ENCODE measurements at regions not wholly inside any gene's neighbourhood (a gene's known extent, or its start where the extent isn't known, plus 50 kb on each side); places are given as distances from the start of the nearest gene placed in this dataset.
"Not testable (repeated sequence)": the region's sequence is repeated elsewhere in the genome, so short reads cannot be mapped to it uniquely, and the experiment has no call there.

DNA sequence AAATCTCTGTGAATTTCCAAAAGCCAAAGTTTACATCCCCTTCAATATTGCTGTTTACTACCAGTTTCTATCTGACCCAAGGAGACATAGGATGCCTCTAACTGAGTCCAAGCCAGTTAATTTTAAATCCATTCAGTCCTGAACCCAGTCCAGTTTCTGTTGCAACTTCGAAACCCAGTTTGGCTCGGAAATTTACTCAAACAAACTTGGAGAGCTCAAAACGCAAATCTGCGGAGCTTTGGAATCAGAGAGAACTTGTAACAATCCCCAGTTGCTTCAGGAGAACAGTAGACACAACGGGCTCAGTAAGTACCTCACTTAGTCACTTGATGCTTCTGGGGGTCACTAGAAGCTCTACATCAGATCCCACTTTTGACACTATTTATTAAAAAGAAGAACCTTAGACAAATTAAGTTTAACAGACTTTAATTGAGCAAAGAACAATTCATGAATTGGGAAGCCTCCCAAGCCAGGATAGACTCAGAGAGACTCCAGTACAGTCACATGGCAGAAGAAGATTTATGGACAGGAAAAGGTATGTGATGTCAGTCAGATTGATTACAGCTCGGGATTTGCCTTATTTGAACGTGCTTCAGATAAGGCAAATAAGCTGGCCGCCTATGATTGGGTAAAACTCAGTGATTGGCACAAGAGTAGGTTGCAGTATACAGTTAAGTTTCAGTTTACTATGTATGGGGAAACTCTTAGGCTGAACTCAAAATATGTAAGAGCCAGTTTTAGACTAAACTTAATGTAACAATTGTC is 118.0 kb downstream of the RFPL4B start:
- no peak for DNase-seq

DNA sequence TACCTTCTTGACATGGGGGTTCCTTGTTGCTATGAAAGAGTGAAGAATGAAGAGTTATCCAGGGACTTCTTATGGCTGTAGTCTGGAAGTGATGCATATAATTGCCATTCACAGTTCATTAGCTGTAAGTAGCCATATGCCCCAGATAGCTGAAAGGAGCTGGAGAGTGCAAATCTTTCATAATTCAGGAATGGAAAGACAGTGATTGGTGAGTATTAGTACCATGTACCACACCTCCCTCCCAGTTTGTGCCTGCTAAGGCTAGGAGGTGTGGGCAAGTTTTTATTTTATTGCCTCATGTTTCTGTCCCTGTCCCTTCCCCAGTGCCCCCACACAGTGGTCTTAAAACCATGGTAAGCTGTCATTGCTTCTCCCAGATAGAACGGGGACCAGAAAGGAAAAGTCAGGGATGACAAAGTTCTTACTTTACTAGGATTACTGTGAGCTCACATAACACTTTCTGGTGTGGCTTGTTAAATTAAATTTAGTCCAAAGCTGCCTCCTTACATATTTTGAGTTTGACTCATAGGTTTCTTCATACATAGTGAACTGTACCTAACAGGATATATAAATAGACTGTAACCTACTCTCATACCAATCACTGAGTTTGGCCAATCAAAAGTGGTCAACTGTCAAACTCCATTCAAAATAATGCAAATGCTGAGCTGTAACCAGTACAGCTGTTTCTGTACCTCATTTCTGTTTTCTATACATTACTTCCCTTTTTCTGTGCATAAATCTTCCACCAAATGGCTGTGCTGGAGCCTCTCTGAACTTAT is 119.4 kb downstream of the RFPL4B start:
- no peak for DNase-seq

DNA sequence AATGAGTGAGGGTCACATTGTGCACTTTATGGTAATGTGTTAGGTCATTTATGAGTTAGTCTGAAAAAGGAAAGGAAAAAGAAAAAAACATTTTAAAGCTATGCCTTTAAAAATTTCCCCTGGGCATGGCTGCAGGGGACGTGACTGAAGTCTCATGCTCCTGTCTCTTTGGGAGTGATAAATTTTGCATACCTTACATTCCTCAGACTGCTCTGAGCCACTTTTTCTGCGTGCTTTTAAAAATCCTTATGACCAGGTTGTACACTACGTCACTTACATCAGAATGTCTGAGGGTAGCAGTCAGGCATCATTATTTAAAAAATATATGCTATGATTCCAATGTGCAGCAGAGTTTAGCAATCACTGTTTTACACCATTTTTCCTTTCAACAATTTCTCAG is 121.2 kb downstream of the RFPL4B start:
- no peak for DNase-seq

DNA sequence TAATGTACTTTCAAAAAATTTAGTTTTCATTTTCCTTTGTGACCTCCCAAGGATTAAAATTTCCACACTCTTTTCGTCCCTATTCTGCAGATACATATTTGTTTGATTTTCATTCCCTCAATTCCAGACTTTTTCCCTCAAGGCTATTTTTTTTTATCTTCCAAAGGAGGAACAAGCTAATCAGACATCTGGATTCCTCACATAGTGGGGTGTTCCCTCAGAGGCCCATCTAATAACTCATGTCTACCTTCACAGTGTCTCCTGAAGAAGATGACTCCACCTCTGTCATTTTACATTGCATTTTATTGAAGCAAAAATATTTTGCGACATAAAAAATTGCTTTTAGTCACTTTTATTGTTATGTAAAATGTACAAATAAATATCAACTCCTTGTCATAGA is 122.2 kb downstream of the RFPL4B start:
- DNase-seq: no peak

DNA sequence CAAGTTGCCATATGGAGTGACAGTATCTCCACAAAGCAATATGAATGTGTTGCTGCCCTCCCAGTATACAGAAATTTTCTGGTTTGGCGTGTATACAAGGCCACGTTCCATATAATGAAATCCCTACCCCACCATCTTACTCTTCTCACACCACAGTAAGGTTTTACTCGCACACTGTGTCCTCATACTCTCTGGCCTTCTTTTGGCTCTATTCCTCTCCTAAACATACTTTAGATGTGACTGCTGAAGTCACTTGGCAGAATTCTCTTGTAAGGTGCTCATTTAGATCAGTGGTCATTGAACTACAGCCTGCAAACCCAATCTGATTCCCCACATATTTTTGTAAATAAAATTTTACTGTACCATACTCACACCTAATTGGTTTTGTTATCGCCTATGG is 123.2 kb downstream of the RFPL4B start:
- no peak for DNase-seq

DNA sequence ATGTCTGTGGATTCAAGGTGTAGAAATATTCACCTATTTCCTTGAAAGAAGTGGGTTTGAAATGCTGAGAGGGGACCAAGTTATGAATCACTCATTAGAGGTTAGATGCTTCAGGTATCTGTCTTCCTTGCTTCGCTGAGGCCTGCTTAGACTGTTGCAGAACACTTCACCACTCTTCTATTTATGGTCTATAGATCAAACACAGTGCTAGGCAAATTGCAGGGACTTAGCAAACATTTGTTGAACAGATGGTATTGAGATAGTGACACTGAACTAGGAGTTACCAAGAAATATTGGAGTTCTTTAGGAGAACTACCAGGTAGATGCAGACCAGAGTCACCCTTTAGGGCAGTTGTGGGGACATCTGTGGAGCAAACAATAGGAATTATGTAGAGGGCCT is 123.8 kb downstream of the RFPL4B start:
- DNase-seq: no peak

DNA sequence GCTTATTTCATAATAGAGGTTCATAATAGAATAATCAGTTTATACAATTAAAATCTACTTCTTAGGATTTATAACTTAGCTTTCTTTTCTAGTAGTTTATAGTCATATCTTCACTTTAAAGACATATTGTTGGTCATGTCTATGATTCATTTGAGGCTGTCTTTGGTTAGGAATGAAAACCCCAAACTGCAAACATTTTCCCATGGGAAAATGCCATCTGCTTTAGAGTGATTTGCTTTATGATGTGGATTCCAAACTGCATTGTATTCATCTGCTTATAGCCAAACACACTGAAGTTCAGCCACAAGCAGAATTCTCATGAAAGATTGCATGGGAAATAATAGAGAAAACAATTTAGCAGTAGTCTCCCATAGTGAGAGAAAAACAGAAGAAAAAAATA is 128.0 kb downstream of the RFPL4B start:
- DNase-seq: no peak

DNA sequence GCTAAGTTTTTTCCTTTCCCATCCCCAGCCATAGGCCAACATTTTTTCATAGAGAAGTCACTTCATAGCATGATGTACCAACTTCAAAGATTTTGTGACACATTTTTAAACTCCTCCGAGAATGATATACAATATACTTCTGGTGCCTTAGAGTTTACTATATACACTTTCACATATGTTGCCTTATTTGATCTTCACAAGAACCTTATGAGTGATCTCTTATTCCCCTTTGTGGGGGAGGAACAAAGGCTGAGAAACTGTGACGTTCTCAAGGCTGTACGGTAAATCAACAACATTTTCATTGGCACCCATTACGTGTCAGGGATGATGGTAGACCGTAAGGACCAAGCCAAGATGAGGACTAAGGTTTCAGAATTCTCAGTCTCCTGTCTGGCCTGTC is 130.0 kb downstream of the RFPL4B start:
- no peak for DNase-seq

DNA sequence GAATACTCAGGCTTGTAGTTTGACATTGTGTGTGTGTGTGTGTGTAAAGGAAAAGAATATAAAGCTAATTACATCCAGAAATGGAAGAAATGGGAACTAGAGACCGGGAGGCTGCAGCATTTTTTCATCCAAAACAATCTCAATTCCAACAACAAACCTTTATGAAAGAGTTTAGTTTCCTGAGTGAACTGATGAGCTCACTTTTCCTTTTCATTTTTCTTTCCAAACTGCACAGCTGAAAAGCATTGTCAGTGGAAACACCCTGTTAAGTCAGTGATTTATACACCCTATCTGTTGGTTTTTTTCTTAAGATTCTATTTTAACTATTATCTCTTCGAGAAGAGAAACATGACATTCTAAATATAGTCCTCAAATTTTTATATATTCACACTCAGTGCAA is 130.9 kb downstream of the RFPL4B start:
- no peak for DNase-seq

DNA sequence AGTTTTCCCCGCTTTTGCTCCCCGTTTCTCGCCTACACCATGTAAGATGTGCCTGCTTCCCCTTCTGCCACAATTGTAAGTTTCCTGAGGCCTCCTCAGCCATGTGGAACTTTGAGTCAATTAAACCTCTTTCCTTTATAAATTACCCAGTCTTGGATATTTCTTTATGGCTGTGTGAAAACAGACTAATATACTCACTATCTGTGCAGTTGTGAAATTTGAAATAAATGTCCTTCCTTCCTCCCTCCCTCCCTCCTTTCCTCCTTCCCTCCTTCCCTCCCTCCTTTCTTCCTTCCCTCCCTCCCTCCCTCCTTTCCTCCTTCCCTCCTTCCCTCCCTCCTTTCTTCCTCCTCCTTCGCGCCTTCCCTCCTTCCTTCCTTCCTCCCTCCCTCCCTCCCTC is 132.8 kb downstream of the RFPL4B start:
- DNase-seq: not testable (repeated sequence)

DNA sequence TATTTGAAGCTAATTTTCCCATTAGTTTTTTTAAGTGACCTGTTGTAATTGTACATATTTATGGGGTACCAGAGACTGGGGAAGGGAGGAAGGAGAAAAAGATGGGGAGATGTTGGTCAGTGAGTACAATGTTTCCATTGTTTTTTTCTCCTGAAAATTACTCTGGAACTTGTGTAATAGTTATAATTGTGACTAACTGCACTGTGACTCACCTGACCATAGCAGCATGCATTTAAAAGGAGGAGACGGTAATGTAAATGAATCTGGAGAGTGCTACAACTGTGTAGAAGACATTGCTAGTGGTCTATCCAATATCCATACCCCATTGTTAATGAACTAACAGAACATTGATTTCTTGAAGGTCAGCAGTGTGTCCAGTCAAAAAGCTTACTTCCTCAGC is 133.4 kb downstream of the RFPL4B start:
- no peak for DNase-seq

DNA sequence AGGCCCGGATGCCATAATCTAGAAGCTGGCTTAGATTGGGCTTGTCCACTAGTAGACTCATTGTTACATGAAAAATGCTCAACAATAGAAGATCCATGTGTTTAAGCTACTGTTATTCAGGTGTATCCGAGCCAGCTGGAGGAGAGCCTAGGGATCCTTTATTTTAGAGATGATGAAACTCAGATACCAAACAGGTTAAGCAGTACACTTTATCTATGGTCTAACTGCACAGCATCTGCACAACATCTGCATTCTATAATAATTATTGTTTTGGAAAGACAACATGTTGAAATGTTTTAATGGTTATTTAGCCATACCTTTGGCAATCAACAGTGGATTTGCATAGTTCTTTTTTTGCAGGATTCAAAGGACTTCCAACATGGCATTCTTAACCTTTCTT is 134.1 kb downstream of the RFPL4B start:
- DNase-seq: no peak

DNA sequence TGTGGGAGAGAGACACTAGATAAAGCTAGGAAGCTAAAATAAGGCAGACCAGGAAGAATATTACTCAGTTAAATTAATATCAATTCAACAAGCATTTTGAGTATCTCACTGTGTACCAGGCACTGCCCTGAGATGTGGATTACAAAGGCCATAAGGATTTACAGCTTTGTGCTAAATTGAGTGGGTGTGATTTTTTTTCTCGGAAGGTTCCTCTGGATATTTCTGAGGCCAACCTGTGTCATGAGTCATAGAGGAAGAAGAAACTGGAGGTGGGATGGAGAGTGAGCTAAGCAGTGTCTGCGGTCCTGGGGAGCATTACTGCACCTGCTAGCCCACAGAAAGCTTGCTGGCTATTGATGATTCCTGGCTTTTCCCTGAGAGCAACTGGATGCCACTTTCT is 135.2 kb downstream of the RFPL4B start:
- no peak for DNase-seq

DNA sequence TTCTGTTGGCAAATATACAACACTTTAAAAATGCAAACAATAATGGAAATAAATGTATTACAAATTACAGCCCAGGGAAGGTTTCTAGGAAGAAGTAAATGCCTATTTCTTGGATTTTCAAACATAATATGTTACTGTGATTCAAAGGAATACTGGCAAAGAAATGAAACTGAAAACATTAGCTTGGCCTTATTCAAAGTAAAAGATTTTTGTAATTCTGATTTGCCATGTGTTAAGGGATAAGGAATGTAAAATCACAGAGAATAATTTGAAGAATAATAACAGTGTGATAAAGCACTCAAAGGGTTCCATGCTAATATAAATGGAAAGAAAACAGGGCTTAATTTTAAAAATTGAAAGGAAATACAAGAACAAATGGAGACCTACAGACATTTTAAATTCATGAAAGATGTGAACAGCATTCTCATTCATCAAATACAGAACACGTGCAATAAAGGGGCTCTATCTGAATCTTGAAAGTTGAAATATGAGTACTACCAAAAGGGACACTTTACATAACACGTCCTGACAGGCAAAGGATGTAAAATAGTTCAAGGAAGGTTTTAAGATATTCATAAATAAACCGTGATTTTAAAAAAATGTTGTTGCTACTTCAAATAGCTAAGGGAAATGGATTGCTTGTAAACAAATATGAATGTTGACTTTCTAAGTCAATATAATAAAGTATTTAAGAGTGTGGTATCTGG is 138.1 kb downstream of the RFPL4B start:
- no peak for DNase-seq

DNA sequence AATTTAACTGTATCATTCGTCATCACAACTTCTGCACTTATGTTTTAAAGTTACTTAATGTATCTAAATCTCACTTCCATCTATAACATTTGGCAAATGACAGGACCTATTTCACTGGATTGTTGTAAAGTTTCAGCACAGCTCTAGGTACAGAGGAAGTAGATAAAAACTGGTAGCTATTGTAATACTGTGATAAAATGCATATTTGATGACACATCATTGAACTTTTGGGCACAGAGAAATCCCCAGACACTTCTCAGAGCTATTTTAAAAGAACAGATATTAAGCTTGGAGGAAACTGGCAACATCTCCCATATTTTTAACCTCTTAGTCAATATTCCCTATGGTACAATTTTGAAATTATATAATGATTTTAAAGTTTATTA is 138.7 kb downstream of the RFPL4B start:
- no peak for DNase-seq

DNA sequence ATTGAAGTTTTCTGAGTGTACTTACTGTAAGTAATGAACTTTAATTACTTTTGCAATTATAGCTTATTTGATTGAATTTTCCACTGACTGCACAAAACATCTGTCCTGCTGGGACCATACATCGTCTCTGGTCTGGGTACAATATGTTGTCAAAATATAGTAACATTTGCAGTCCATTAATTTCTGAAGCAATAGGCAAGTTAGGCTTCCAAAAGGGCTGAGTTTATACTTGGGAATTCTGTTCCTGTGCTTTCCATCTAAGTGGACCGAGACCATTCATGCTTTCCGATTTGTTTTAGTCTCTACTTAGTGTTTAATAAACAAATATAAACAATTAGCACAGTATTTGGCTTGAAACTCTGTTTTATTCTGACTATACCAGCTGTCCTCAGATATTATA is 139.3 kb downstream of the RFPL4B start:
- DNase-seq: no peak

DNA sequence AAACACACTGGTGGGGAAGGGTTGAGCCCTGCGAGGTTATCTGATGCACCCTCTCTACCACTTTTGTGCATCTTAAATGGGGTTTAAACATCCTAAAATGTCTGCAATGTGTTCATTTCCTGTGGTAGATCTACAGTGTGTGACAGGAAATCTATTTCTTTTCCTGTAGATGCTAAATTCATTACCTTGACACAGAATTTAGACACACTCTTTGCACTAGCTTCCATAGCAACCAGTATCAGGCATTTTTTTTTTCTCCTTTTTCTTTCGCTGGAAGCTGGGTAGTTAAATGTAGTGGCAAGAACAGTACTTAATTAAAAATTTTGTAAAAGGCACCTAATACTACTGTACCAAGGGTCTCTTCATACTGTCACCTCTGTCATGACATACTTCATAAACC is 141.1 kb downstream of the RFPL4B start:
- DNase-seq: no peak

DNA sequence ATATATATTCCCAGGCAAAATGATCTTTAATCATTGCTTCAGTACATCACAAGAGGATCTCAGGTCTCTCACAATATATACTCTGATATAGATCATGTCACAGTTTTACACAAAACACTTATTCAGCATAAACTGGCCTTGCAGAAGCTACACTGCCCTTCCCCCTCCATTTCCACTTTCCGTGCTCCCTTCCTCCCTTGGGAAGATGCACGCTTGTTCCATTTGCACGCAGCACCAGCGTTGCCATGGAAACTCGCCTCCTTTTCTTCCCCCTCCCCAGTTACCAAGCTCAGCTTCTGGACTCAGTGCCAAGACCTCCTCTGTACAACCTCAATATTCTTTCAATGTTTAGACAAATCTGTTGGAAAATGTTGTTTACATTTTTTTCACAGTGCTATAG is 154.6 kb downstream of the RFPL4B start:
- no peak for DNase-seq

DNA sequence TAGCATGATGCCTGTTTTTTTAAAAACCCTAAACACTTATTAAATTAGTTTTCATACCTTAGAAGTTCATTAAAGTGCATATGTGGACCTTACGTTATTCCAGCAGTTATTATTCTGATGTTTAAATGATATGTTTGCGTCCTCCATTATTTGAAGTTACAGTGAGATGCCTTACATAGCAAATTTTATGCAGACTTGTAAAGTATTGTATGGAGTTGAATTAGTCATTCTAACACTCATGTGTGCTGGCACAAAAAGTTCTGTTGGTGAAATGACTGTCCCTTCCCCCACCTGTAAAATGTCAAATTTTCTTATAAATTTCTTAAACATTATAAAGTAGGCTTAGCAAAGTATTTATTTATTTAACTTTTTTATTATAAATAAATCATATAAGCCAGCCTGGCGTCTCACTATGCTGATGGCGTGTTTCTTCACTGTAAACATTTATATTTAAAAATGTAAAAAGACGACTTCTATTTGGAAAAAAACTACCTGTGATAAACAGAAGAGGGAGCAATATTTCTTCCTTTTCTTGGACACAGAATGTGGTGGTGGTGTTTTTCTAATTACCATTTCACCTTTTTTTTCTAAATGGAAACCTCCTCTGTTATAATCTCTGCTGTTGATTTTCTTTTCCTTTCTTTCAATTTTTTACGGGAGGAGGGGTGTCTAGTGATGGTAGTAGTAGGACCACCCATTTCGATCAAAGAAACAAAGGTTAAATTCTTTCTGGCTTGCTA is 155.4 kb downstream of the RFPL4B start:
- DNase-seq: no peak

DNA sequence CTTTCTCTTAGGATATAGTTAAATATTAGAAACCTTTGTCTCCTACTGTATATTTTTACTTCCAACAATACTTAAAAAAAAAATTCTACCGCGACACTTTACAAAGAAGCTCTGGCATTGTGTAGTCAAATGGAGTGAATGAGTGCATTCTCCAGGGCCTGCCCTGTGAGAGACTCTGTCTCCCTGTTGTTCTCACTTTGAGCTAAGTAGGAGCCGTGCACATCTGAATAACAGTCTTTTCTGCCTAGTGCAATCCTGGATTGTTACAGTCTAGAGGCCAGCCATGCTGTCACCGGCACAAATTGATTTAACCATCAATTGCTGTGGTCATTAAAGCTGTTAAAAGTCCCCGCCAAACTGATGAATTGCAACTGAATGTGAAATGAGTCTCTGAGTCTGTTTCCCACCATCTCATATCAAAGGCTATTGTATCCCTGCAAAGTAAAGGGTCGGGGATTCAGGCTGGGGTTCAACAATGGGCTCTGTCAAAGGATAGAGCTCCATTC is 156.0 kb downstream of the RFPL4B start:
- DNase-seq: no peak

DNA sequence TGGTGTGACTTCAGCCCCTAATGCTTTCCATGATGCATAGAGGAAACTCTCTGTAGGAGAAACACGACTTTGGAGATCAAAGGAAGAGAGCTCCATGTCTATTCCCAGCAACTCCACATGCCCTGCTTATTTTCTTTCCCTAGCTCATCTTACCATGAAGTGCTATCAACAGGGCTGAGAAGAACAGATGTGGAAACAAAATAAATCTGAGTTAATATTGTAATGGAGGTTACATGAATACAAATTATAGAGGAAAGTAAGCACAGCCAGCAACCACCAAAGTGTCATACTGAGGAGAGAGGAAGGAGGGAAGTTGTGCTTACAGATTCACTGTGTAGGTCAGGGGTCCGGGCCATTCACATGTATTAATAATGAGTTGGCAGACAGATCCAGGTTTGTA is 157.5 kb downstream of the RFPL4B start:
- DNase-seq: no peak

DNA sequence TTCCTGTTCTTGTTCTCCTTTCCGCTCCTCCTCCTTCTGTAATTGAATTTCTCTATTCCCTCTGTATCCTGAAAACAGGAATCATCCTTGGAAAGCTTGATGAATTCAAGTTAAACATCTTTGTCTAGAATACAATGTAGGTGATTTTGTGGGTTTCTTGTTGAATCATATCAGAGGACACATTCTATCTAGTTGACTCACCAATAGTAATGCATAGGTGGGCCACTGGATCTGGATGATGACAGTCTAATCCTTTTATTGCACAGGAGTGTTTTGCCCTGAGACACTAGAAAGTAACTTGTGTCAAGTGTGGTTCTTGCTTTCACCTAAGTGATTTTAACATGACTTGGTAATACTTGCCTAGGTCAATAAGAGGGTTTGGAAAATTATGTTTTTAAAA is 164.3 kb downstream of the RFPL4B start:
- no peak for DNase-seq

DNA sequence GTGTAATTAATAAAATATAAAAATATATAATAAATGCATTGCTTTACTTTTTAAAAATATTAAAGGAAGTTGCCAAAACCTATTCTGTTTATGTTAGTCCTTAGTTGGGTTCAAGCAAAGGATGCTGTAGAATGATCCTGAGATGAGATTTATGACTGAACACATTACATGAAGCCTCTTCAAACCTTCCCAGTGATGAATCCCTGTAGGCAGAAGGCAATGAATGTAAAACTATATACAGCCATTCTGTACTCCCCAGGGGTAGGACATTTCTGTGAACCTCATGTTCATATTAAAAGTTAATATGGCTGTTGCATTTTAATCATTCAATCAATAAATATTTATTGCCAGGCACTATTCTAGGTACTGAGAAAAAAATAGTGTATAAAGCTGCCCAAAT is 166.0 kb downstream of the RFPL4B start:
- DNase-seq: no peak

Data from suppressor macrophage treated with lipopolysaccharide for 4 hours (primary cell).